Liver (tissue), 8 donors: ENCODE measurements at regions not wholly inside any gene's neighbourhood (a gene's known extent, or its start where the extent isn't known, plus 50 kb on each side); places are given as distances from the start of the nearest gene placed in this dataset.

Experiments
- DNase-seq: peaks from one replicate; pipeline ENCODE4 v3.0.0-alpha.2; 2017; ENCODE audit warnings: low spot score
- H3K27ac ChIP-seq, 2 donors: one replicate each; pipeline ENCODE4 v1.7.0; 2013; ENCODE audit warnings: inconsistent platforms in 2 of 2, low read length in 2 of 2, control low read depth in 1 of 2, low read depth in 1 of 2, mild to moderate bottlenecking in 1 of 2
- H3K27me3 ChIP-seq, 4 donors: one replicate each; pipeline versions ENCODE4 v1.6.1 to v1.7.0; 2013; ENCODE audit warnings: low read length in 3 of 4, inconsistent platforms in 1 of 4, mild to moderate bottlenecking in 1 of 4, moderate library complexity in 1 of 4; ENCODE audit not compliant: control insufficient read depth in 4 of 4, insufficient read depth in 4 of 4
- H3K36me3 ChIP-seq, 4 donors: one replicate each; pipeline versions ENCODE4 v1.6.1 to v1.7.0; 2013; ENCODE audit warnings: low read length in 3 of 4, mild to moderate bottlenecking in 3 of 4, low read depth in 1 of 4, moderate library complexity in 1 of 4; ENCODE audit not compliant: control insufficient read depth in 4 of 4, insufficient read depth in 3 of 4
- H3K4me1 ChIP-seq, 4 donors: one replicate each; pipeline versions ENCODE4 v1.6.1 to v1.7.0; 2013; ENCODE audit warnings: low read length in 3 of 4, mild to moderate bottlenecking in 3 of 4, moderate library complexity in 1 of 4; ENCODE audit not compliant: control insufficient read depth in 4 of 4, insufficient read depth in 4 of 4
- H3K4me3 ChIP-seq, 3 donors: one replicate each; pipeline versions ENCODE4 v1.6.1 to v1.7.0; 2013; ENCODE audit warnings: low read length in 3 of 3, control low read depth in 1 of 3, low read depth in 1 of 3, mild to moderate bottlenecking in 1 of 3
- H3K9ac ChIP-seq, 2 donors: one replicate each; pipeline ENCODE4 v1.7.0; 2013; ENCODE audit warnings: low read length in 2 of 2, mild to moderate bottlenecking in 2 of 2, moderate library complexity in 2 of 2, control low read depth in 1 of 2, low read depth in 1 of 2
- H3K9me3 ChIP-seq, 4 donors: one replicate each; pipeline versions ENCODE4 v1.6.1 to v1.7.0; 2013; ENCODE audit warnings: low read length in 3 of 4; ENCODE audit not compliant: control insufficient read depth in 4 of 4
- EGR1 ChIP-seq, 2 donors: IDR thresholded peaks; 2 replicates each; pipeline ENCODE4 v1.6.1; 2016 to 2018; ENCODE audit warnings: antibody characterized with exemption in 2 of 2, low read depth in 2 of 2
- FOXA1 ChIP-seq: IDR thresholded peaks from 2 replicates; pipeline ENCODE4 v1.6.1; 2016; ENCODE audit warnings: antibody characterized with exemption
- FOXA2 ChIP-seq: IDR thresholded peaks from 2 replicates; pipeline ENCODE4 v1.6.1; 2016; ENCODE audit warnings: antibody characterized with exemption
- GABPA ChIP-seq, 2 donors: IDR thresholded peaks in 1 of 2; conservative IDR thresholded peaks in 1 of 2; 2 replicates each; pipeline ENCODE4 v1.6.1; 2016; ENCODE audit warnings: antibody characterized with exemption in 2 of 2, mild to moderate bottlenecking in 1 of 2, moderate library complexity in 1 of 2
- HNF4A ChIP-seq, 2 donors: conservative IDR thresholded peaks; 2 replicates each; pipeline ENCODE4 v1.6.1; 2016; ENCODE audit warnings: antibody characterized with exemption in 2 of 2, mild to moderate bottlenecking in 2 of 2
- HNF4G ChIP-seq: IDR thresholded peaks from 2 replicates; pipeline ENCODE4 v1.6.1; 2016; ENCODE audit warnings: antibody characterized with exemption
- JUND ChIP-seq, 2 donors: IDR thresholded peaks; 2 replicates each; pipeline ENCODE4 v1.6.1; 2016; ENCODE audit warnings: antibody characterized with exemption in 2 of 2
- NR2F2 ChIP-seq: IDR thresholded peaks from 2 replicates; pipeline ENCODE4 v1.6.1; 2016; ENCODE audit warnings: antibody characterized with exemption
- RAD21 ChIP-seq, 2 donors: IDR thresholded peaks; 2 replicates each; pipeline ENCODE4 v1.6.1; 2016; ENCODE audit warnings: antibody characterized with exemption in 2 of 2, mild to moderate bottlenecking in 2 of 2
- RXRA ChIP-seq, 2 donors: IDR thresholded peaks; 2 replicates each; pipeline ENCODE4 v1.6.1; 2017 to 2018; ENCODE audit warnings: antibody characterized with exemption in 2 of 2, mild to moderate bottlenecking in 1 of 2
- SP1 ChIP-seq: IDR thresholded peaks from 2 replicates; pipeline ENCODE4 v1.6.1; 2018; ENCODE audit warnings: antibody characterized with exemption, mild to moderate bottlenecking
- TAF1 ChIP-seq: conservative IDR thresholded peaks from 2 replicates; pipeline ENCODE4 v1.6.1; 2016; ENCODE audit warnings: antibody characterized with exemption, mild to moderate bottlenecking
- YY1 ChIP-seq: IDR thresholded peaks from 2 replicates; pipeline ENCODE4 v1.6.1; 2016; ENCODE audit warnings: antibody characterized with exemption, mild to moderate bottlenecking
- WGBS: extraction: QIAGEN DNeasy Blood & Tissue Kit; methylation state at CpG from one replicate; pipeline ENCODE4 v1.1.7; 2013; 5-methylcytosine and 5-hydroxymethylcytosine counted together
- TF ChIP-seq, protein P1 (sequence below): IDR thresholded peaks from 2 replicates; pipeline ENCODE4 v1.6.1; 2016; ENCODE audit warnings: antibody characterized with exemption
- TF ChIP-seq, protein P2 (sequence below): IDR thresholded peaks from 2 replicates; pipeline ENCODE4 v1.6.1; 2016; ENCODE audit warnings: antibody characterized with exemption
- TF ChIP-seq, protein P3 (sequence below): fragments of 150-350 bp; IDR thresholded peaks from 2 replicates; pipeline ENCODE4 v1.5.1; 2017; ENCODE audit warnings: improper control_type of control experiment, low read depth, low read length; ENCODE audit not compliant: missing input control
- TF ChIP-seq, protein P4 (sequence below): IDR thresholded peaks from 2 replicates; pipeline ENCODE4 v1.6.1; 2016; ENCODE audit warnings: antibody characterized with exemption, mild to moderate bottlenecking
- TF ChIP-seq, protein P5 (sequence below): IDR thresholded peaks from 2 replicates; pipeline ENCODE4 v1.6.1; 2016; ENCODE audit warnings: antibody characterized with exemption
- donor health status: healthy.
- donor health status: healthy.
- donor health status: healthy.
- donor health status: healthy.
- donor health status: healthy.

DNA sequence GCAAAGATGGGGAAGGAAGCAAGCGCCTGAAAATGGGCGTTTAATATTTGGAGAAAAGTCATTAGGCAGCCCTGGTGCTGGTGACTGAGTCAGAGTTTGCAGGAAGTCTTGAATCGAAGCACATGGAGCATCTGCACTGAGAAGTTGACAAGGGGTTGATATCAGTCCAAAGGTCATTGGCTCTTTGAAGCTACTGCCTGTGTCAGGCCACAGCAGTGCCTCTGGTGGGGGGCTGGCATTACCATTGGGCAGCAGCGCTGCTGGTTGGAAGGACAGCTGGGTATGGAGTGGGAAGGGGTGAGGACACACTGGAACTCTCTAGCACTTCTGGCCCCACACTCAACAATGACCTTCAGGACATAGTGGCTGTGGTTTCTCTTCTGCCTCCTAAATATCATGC lies 150.4 kb upstream of the ERCC6L2 start (continued):
- TF ChIP-seq, protein P1, sequence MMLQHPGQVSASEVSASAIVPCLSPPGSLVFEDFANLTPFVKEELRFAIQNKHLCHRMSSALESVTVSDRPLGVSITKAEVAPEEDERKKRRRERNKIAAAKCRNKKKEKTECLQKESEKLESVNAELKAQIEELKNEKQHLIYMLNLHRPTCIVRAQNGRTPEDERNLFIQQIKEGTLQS, result no peak
- TF ChIP-seq HNF4A (conservative IDR thresholded peaks at IDR 0.05) (no peak), SP1 (no peak), EGR1 (IDR thresholded peaks at IDR 0.05; ENCODE audit: low read depth in 2 of 2) (no peak), FOXA1 (no peak)
- TF ChIP-seq, protein P2, sequence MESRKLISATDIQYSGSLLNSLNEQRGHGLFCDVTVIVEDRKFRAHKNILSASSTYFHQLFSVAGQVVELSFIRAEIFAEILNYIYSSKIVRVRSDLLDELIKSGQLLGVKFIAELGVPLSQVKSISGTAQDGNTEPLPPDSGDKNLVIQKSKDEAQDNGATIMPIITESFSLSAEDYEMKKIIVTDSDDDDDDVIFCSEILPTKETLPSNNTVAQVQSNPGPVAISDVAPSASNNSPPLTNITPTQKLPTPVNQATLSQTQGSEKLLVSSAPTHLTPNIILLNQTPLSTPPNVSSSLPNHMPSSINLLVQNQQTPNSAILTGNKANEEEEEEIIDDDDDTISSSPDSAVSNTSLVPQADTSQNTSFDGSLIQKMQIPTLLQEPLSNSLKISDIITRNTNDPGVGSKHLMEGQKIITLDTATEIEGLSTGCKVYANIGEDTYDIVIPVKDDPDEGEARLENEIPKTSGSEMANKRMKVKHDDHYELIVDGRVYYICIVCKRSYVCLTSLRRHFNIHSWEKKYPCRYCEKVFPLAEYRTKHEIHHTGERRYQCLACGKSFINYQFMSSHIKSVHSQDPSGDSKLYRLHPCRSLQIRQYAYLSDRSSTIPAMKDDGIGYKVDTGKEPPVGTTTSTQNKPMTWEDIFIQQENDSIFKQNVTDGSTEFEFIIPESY, result no peak
- TF ChIP-seq, protein P3, sequence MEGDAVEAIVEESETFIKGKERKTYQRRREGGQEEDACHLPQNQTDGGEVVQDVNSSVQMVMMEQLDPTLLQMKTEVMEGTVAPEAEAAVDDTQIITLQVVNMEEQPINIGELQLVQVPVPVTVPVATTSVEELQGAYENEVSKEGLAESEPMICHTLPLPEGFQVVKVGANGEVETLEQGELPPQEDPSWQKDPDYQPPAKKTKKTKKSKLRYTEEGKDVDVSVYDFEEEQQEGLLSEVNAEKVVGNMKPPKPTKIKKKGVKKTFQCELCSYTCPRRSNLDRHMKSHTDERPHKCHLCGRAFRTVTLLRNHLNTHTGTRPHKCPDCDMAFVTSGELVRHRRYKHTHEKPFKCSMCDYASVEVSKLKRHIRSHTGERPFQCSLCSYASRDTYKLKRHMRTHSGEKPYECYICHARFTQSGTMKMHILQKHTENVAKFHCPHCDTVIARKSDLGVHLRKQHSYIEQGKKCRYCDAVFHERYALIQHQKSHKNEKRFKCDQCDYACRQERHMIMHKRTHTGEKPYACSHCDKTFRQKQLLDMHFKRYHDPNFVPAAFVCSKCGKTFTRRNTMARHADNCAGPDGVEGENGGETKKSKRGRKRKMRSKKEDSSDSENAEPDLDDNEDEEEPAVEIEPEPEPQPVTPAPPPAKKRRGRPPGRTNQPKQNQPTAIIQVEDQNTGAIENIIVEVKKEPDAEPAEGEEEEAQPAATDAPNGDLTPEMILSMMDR, result no peak

DNA sequence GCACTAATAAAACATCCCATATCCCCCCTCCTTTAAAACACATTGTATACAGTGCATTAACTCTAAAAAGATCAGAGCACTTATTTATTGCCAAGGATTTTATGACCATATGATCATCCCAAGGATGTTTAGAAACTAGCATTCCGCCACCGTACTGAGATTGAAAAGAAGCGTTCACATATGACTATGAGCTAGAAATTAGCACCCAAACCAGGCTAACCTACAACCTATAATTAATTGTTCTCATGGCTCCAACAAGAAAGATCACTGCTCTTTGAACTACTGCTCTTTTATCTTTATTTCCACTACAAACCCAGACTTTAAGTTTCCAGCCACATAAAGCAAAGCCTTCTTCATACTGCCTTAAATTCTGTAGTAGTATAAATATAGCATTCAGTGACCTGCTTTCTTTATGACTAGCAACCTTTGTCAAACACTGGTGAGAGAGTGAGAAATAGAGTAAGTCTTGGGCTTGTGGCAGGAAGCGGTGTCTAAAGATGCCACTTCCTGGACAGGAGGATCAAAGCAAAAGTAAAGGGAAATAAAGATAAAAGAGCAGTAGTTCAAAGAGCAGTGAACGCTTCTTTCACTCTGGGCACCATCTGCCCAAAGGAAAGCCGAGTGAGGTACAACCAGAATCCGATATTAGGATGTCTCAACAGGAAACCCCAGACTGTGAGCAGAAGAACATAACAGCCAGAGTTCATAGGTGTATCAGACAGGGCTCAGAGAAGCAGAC lies 151.1 kb upstream of the ERCC6L2 start:
- DNase-seq, result no peak
- no peaks in the 10 kb centered on the region for H3K36me3 ChIP-seq
- no peaks in the 10 kb centered on the region for H3K4me1 ChIP-seq
- no peak overlapping the region for H3K9ac ChIP-seq
- no peaks in the 10 kb centered on the region for H3K27me3 ChIP-seq
- no peak for TF ChIP-seq YY1
- no peak for TF ChIP-seq FOXA1
- TF ChIP-seq NR2F2, result no peak
- no peak for TF ChIP-seq FOXA2
- TF ChIP-seq RXRA (IDR thresholded peaks at IDR 0.05), result no peak
- TF ChIP-seq RAD21 (IDR thresholded peaks at IDR 0.05), result no peak
- TF ChIP-seq, protein P1, result no peak
- TF ChIP-seq GABPA (IDR thresholded peaks at IDR 0.05 in 1 of 2, conservative IDR thresholded peaks at IDR 0.05 in 1 of 2), result no peak
- TF ChIP-seq, protein P4, sequence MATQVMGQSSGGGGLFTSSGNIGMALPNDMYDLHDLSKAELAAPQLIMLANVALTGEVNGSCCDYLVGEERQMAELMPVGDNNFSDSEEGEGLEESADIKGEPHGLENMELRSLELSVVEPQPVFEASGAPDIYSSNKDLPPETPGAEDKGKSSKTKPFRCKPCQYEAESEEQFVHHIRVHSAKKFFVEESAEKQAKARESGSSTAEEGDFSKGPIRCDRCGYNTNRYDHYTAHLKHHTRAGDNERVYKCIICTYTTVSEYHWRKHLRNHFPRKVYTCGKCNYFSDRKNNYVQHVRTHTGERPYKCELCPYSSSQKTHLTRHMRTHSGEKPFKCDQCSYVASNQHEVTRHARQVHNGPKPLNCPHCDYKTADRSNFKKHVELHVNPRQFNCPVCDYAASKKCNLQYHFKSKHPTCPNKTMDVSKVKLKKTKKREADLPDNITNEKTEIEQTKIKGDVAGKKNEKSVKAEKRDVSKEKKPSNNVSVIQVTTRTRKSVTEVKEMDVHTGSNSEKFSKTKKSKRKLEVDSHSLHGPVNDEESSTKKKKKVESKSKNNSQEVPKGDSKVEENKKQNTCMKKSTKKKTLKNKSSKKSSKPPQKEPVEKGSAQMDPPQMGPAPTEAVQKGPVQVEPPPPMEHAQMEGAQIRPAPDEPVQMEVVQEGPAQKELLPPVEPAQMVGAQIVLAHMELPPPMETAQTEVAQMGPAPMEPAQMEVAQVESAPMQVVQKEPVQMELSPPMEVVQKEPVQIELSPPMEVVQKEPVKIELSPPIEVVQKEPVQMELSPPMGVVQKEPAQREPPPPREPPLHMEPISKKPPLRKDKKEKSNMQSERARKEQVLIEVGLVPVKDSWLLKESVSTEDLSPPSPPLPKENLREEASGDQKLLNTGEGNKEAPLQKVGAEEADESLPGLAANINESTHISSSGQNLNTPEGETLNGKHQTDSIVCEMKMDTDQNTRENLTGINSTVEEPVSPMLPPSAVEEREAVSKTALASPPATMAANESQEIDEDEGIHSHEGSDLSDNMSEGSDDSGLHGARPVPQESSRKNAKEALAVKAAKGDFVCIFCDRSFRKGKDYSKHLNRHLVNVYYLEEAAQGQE, result no peak
- TF ChIP-seq HNF4A (conservative IDR thresholded peaks at IDR 0.05), result no peak
- TF ChIP-seq, protein P2, result no peak
- no peak for TF ChIP-seq EGR1 (IDR thresholded peaks at IDR 0.05; ENCODE audit: low read depth in 2 of 2)
- TF ChIP-seq, protein P5, sequence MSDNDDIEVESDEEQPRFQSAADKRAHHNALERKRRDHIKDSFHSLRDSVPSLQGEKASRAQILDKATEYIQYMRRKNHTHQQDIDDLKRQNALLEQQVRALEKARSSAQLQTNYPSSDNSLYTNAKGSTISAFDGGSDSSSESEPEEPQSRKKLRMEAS, result no peak
- TF ChIP-seq SP1, result no peak
- no peak for TF ChIP-seq TAF1
- no peak for TF ChIP-seq HNF4G
- no peak for TF ChIP-seq JUND (IDR thresholded peaks at IDR 0.05)
- TF ChIP-seq, protein P3, result no peak
- 68% methylated on average over 7 of the region's 7 CpGs for WGBS
- H3K9me3 ChIP-seq, result no peaks in the 10 kb centered on the region
- H3K27ac ChIP-seq, result no peak overlapping the region
- no peak overlapping the region for H3K4me3 ChIP-seq
